C4-2B (cell line): ENCODE measurements at regions not wholly inside any gene's neighbourhood (a gene's known extent, or its start where the extent isn't known, plus 50 kb on each side); places are given as distances from the start of the nearest gene placed in this dataset.
"Not testable (repeated sequence)": the region's sequence is repeated elsewhere in the genome, so short reads cannot be mapped to it uniquely, and the experiment has no call there.

Experiments
- H3K27ac ChIP-seq: fragments of 450-650 bp; 2 replicates; pipeline ENCODE4 v1.5.1; 2017
- CTCF ChIP-seq: fragments of 450-650 bp; conservative IDR thresholded peaks from 2 replicates; pipeline ENCODE4 v1.5.1; 2017; ENCODE audit warnings: mild to moderate bottlenecking
- ZFX ChIP-seq: fragments of 450-650 bp; IDR thresholded peaks from 2 replicates; pipeline ENCODE4 v1.6.1; 2017

GRCh38 chr17:47066841-47067682, 88.0 kb upstream of the RPRML start:
- TF ChIP-seq CTCF (no peak), ZFX (peak; percentile 78; the same call in 1 of the 2 replicates)
- peak overlapping the region; percentile 80 for H3K27ac ChIP-seq

GRCh38 chr17:47066095-47066494, 87.0 kb upstream of the RPRML start:
- H3K27ac ChIP-seq: no peak overlapping the region
- TF ChIP-seq ZFX (no peak), CTCF (no peak)

- TF ChIP-seq CTCF (no peak), ZFX (no peak)
- no peak overlapping the region for H3K27ac ChIP-seq
Measured at GRCh38 chr17:47064684-47065083, 85.6 kb upstream of the RPRML start.

GRCh38 chr17:47063475-47063874, 84.4 kb upstream of the RPRML start:
- no peak overlapping the region for H3K27ac ChIP-seq
- TF ChIP-seq ZFX (no peak), CTCF (no peak)

- not testable (repeated sequence) for H3K27ac ChIP-seq
Measured at GRCh38 chr17:47062851-47063250, 83.8 kb upstream of the RPRML start.

GRCh38 chr17:47060005-47060404, 81.0 kb upstream of the RPRML start:
- H3K27ac ChIP-seq: not testable (repeated sequence)

- no peak overlapping the region for H3K27ac ChIP-seq
- TF ChIP-seq ZFX: no peak
Measured at GRCh38 chr17:47057830-47058229, 78.8 kb upstream of the RPRML start.

GRCh38 chr17:47057279-47057678, 78.2 kb upstream of the RPRML start:
- not testable (repeated sequence) for H3K27ac ChIP-seq

GRCh38 chr17:47056687-47057086, 77.6 kb upstream of the RPRML start:
- H3K27ac ChIP-seq: not testable (repeated sequence)
